GM19023 (cell line): ENCODE measurements at regions not wholly inside any gene's neighbourhood (a gene's known extent, or its start where the extent isn't known, plus 50 kb on each side); places are given as distances from the start of the nearest gene placed in this dataset.
A peak's percentile ranks its signal among the peaks of the same experiment; 100 is the strongest.
"Not testable (repeated sequence)": the region's sequence is repeated elsewhere in the genome, so short reads cannot be mapped to it uniquely, and the experiment has no call there.

ENCODE experiments used
- ATAC-seq: cut with Tn5 transposase; IDR thresholded peaks from one replicate; pipeline ENCODE4 v1.9.1; 2021; ENCODE audit warnings: mild to moderate bottlenecking, moderate library complexity; ENCODE audit not compliant: unreplicated experiment

DNA sequence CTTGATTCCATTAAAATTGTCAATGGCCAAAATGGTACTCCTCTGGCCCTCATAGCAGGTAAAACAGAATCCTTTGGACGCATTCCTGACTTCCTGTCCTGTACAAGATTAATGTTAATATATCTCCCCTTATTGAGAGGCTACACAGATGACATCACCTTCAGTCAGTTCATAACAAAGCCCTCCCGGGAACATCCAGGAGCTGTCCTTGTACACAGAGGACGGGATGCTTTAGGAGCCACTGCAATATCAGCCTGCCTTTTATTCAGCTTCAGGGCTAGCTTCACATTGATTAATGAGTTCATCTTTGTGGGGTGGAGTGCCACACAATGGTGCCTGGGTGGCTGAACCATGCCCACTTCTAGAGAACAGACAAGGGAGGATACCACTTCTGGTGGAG lies 235.1 kb downstream of the NRIP1 start:
- no peak for ATAC-seq

DNA sequence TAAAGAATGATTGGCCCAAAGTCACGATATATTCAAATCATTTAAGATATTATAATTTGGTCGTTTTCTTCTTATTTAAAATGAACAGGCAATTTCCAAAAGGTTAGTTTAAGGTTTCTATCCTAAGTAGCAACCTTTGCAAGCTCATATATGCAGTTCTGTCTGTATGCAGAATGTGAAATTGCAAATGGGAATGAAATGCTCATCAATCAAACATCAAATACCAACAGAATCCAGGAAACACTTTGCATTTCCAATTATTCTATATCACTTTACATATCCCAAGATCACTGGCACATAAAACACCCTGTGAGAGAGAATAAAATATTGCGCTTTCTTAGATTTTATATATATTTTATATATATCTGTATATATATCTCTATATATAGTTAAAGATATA lies 237.3 kb downstream of the NRIP1 start:
- no peak for ATAC-seq

DNA sequence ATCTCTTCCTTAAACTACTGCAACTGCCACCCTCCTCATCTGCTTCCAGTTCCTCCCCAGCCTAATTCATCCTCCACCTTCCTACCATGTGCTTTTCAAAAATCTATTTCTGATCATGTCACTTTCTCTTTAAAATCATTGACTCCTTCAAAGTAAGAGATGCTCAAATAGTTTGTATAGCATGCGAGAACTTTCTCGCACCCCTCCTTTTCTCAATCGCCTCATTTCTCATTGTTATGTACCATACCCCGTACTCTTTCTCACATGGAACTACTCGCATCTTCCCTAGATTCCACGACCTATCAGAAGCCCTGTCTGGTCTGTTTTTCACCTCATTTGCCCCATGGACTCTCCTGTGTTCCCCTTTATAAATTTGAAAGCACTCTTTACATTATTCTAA lies 238.2 kb downstream of the NRIP1 start:
- ATAC-seq = no peak

DNA sequence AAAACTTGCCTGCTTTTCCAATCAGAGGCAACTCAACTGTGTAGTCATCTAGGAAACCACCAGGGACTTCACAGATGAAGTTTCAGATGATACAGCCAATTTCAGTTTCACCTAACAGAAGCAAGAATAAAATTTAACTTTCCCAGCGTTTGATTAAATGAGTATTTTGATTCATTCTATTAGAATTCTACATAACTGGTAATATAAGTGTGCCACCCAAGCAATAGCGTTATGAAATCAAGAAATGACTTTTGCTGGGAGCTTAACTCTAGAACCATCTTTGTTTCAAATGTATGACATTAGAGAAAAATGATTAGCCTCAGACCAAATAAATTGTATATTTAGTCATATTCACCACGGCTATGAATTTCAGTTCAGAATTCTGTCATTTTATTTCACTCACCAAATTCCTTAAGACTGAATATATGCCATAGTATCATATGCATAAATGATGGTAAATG lies 239.3 kb downstream of the NRIP1 start:
- peak; percentile 61 for ATAC-seq

DNA sequence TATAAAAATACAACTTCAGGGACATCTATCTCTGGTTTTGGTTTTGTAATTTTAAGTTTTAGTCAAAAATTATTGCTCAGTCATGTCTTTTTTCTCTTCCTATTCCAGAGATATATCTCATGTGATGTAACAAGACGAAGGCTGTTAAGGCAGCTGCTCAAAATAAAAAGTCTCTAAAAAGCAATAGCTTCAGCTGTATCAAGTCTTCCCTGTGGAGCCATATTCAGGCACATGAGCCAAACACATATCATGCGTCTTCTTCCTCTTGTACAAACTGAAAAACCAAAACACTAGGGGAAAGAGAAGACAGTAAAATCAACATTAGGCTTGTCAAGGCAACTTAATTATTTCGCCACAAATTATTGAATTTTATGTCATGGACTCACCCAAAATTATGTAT lies 240.7 kb downstream of the NRIP1 start:
- no peak for ATAC-seq

DNA sequence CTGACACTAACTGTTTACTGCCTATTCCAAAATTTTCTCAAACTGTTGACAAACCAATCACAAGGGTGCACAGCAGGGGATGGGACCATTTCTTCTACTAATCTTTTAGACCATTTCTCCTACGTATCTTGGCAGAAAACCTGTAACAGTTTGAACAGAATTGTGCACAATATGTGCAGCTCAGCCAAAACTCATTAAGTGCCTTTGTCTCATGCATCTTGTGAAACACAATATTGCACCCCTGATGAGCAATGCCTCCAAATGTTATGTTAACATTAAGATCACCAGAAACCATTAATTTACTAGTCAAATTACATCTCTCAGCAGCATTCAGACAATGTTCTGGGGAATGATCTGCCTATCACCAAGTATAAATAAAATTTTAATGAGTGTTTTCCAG lies 247.5 kb downstream of the NRIP1 start:
- ATAC-seq = no peak

DNA sequence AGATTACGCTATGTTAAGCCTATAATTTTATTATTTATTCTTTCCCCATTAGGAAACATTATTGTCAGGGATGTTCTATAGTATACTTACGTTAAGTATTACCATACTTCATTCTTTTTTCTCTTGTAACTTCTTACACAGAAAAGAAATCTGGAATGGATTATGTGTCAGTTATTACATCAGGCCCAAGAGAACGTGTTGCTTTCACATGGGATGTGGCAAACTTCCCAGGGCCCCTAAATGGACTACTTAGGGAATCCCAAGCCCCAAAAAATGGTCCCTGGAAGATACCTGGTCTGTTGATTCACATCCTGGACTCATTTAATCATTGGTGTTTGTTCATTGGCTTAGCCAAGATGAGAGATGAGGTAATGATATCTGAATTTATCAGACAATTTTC lies 249.8 kb downstream of the NRIP1 start:
- ATAC-seq = no peak

DNA sequence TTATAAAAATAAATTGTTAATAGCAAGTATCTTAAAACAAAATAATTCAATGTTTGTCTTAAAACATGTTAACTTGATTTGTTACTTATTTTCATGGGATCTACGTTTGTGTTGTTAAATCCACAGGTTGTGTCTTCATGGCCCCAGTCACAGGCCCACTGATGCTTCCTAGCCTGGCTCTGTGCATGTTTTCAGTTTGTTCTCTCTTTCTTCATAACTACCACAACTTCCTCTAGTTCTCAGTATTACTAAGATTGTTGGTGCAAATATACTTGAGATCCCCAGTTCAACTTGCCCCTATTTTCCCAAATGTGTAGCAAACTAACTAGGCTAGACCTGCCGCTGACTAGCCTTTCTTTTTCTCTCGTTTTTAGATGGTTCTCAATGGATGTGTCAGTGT lies 250.5 kb downstream of the NRIP1 start:
- no peak for ATAC-seq

DNA sequence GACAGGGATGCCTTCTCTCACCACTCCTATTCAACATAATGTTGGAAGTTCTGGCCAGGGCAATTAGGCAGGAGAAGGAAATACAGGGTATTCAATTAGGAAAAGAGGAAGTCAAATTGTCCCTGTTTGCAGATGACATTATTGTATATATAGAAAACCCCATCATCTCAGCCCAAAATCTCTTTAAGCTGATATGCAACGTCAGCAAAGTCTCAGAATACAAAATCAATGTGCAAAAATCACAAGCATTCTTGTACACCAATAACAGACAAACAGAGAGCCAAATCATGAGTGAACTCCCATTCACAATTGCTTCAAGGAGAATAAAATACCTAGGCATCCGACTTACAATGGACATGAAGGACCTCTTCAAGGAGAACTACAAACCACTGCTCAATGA lies 258.1 kb upstream of the SAMSN1 start:
- ATAC-seq = not testable (repeated sequence)

DNA sequence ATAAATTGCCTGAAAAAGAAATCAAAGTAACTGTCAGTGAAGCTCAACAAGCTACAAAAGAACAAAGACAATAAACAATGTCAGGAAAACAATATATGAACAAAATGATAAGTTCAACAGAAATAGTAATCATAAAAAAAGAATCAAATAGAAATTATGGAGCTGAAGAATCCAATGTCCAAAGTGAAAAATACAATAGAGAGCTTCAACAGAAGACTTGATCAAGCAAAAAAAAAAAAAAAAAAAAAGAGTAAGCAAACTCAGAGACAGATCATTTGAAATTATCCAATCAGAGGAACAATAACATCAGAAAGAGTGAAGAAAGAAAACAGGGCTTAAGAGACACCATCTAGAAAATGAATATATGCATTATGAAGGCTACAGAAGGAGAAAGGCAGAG lies 251.4 kb upstream of the SAMSN1 start:
- ATAC-seq = no peak

DNA sequence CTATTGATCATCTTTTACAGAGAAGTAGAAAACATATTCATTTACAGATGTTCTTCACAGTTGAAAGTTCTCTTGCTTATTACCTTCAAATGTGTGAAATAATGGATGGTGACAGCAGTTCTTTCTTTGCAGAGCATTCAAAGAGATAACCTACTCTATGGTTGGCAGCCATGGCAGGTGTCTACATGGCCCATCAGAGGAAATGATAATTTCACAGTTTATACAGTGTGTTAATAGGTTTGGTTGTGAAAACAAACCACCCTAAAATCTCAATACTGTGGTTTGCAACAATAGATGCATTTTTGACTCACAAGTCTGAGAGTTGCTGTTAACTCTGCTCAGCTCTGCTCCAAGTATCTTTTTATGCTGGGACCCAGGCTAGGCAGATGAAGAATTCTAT lies 241.2 kb upstream of the SAMSN1 start:
- ATAC-seq = no peak

DNA sequence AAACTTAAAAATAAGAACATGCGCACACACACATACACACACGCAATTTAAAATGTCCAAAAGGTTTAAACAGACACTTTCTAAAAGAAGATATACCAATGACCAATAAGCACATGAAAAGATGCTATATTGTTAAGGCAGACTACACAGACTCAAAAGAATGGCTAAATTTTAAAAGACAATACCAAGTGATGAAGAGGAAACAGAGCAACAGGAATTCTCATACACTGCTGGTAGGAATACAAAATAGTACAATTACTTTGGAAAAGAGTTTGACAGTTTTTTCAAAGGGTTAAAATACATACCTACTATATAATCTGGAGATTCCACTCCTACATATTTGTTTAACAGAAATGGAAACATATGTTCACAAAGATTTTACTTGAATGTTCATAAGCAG lies 239.6 kb upstream of the SAMSN1 start:
- ATAC-seq = no peak

DNA sequence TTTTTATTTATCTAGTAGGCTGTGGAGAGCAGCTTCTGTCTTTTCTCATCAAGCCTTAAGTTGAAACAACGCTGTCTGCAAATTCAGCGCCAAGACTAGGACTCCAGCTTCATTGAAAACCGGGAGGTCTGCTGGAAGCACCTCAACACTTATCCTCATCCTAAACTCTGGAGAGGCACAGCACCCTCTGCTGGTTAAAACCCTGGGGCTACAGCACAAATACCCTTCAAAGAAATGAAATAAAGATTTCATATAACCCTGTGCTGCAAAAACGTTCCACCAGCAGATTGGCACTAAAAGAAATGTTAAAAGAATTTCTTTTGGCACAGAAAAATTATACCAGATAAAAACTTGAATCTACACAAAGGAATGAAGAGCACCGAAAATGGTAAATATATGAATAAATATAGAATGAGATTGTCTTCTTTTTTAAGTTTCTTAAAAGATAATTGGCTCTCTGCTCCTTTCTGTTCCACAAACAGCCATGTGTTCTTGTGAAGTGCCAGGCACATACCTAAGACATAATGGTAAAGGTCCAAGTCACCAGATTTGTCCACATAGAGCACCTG lies 227.7 kb upstream of the SAMSN1 start:
- ATAC-seq = no peak

DNA sequence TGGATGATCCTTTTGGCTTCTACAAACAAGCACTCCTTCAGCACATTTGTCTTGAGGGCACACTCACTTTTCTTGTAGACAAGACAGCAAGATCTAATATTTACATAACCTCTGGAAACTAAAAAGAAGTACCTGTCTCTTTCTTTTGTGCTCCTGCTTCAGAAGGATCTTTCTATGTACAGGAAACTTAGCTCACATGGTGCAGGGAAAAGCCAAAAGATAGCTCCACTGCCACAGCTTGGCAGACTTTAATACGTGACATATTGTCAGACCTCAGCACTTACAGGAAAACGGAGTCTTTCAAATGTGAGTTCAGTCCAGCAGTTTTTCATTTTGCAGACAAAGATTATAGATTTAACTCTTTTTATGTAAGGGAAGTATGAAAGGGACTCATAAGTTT lies 225.5 kb upstream of the SAMSN1 start:
- ATAC-seq = no peak

DNA sequence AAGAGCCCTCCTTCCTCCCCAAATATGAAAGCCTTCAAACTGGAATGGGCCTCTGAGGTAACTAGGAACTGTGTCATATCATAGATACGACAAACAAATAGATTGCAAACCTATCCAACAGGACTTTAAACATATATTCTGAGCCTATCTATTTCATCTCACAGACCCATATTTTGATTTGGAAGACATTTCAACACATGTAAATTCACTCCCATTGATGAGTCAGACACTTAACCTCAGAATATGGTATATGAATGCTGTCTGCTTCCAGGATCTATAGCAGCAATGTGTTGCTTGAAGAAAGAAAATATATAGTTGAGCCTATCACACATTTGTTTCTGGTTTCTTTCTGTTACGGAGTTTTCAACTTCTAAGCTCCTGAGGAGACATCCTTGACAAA lies 221.9 kb upstream of the SAMSN1 start:
- no peak for ATAC-seq

DNA sequence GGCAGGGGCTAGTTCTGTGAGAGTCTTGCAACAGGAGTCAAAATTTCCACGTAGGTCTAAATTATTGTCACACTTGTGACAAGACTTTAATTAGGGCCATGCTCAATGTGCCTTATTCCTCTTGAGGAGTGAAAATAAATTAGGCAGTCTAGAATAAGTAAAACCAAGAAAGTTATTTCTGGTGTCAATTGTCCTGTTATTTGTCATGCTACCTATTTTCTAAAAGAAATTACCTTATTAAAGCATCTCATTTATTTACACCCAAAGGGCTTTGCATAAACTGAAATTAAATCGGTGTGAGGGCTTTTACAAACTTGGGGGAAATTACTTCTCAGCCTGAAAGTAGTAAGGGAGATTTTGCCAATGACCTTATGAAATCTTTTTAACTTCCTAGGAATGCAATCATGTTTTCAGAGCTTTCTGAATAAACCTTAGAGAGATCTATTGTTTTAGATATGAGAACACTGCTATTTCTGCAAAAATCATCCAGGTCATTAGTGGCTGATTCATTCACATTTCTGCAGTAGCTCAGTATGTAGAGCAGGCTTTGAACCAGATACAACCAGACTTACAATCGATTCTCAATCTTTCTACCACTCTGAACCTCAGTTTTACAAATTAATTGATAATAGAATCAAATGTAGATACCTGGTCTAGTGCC lies 221.2 kb upstream of the SAMSN1 start:
- ATAC-seq = no peak

DNA sequence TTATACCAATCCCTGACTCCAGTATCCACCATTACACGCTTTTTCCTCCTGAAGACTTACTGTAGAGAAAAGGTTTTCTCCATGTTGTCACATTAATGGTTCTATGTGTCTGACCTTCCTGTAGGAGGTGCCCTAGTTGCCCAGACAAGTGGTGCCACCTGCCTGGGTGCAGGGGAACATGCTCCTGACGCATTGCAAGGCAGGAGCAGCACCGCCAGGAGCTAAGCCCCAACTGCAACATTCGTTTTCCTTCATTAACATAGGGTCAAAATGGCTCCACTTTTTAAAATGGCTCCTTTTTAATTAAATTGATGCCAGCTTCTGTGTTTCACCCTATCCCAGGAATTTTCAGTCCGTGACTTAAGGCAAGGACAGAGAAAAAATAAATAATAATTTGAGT lies 220.1 kb upstream of the SAMSN1 start:
- ATAC-seq = no peak

DNA sequence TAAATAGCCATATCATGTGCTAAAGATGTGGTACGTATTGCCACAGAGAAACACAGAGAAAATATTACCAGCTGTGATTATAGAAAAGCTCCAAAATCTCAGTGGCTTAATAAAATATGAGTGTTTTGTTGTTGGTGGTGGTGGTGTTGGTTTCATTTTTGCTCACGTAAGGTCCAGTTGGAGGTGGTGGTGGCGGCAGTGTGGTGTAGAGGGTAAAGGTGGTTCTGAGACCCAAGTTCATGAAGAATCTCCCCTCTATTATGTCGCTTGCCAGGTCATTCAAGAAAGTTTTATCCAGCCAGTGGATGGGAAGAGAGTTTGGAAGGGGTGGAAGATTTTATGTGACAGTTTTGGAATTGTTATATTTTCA lies 217.6 kb upstream of the SAMSN1 start:
- peak; percentile 36 for ATAC-seq

DNA sequence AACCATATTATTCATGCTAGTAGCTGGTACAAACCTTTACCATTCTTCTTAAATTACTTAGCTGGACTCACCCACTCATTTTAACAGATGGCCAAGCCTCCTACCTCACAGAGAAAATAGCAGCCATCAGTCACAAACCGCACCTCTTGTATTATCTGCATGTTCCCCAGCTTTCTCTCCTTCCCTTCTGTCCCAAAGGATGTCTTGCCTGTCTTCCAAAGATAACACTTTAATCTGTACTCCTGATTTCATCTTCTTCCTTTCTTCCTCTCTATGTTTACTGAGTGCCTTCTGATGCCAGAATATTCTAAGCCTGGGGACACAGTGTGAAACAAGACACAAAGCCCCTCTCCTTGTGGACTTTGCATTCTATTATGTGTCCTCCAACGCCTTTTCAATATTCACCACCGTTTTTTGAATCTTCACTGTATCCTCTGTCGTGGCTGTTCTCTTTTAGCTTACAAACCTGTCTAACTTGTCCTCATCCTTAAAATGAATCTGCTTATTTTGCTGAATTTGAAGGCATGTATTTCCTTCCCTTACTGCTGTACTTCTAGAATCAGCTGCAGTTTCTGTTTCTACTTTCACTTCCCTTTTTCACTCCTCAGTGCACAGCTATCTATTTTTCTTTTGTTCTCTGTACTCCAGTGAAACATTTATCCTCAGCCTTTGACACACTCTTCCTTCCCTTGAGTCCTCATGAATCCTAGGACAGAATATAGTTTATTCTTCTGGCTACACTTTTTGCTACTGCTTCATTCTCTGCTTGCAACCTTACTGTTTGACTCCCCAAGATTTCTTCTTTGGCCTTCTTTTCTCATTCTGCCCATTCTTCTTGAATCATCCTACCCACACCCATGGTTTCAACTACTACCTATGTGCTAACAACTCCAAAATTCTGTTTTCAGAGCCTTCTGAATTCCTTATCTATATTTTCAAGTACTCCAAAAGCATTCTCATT lies 216.9 kb upstream of the SAMSN1 start:
- ATAC-seq = peak; percentile 95

DNA sequence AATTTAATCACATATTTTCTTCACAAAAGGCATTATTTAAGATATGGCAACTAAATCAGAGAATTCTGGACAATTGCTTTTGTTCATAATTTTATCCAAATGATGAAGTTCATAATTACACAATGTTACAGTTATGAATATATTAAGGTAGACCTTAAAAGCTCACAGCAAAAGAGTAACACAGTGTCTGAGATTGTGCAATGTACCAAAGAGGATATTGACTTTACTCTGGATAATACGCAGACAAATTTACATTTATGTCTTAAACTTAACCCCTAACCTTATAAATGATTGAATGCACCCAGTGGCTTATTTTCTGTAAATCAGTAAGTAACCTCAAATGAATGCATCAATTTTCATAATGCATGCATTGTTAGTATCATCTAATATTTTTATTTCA lies 216.2 kb upstream of the SAMSN1 start:
- no peak for ATAC-seq

DNA sequence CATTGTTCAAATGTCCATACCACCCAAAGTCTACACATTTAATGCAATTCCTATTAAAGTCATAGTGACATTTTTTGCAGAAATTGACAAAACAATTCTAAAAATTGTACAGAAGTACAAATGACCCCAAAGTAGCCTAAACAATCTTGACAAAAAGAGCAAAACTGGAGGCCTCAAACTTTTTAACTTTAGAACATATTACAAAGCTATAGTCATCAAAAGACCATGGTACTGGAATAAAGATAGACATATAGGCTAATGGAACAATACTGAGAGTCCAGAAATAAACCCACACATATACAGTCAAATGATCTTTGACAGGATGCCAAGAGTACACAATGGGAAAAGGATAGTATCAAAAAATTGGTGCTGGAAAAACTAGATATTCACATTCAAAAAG lies 213.2 kb upstream of the SAMSN1 start:
- ATAC-seq = no peak

DNA sequence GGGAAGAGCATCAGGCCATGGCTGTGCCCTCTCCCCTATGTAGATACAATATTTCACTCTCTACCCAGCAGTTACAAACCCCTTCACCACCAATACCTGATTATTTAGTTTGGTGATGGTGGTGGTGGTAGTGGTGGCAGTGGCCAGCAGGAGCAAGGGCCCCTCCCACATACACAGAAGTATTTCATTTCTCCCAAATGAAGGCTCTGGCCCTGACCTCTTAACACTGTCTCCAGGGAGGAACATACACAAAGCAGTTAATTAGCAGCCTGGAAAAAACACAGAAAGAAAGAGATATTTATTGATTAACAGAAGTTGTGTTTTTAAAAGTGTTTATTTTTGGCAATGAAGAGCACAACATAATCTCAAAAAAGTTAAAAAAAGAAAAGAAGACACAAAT lies 212.7 kb upstream of the SAMSN1 start:
- no peak for ATAC-seq
